ENCODE measurements at regions not wholly inside any gene's neighbourhood (a gene's known extent, or its start where the extent isn't known, plus 50 kb on each side); places are given as distances from the start of the nearest gene placed in this dataset.

DNA sequence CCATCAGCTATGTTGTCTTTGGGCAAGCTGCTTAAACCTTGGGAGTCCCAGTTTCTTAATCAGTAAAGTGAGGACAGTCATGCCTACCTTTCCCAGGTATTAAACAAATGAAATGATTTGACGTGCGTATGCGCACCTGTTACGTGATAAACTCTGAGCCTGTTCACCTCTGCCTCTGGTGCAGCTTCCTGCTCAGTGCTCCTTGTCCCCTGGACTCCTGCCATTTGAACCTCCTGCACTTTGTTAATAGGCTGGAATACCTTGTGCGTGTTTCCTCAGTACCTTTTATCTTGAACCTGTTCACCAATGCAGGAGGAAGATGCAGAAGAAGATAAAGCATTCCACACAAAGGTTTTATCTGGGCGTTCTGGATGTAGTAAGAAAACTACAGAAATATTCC is 211.9 kb downstream of the CEP135 start:
- no peaks in the 10 kb centered on the region for H3K79me2 ChIP-seq (ENCODE audit: insufficient read depth, low read length)
- no peaks in the 10 kb centered on the region for H3K4me1 ChIP-seq (ENCODE audit: control insufficient read depth in 1 of 2, insufficient read depth in 2 of 2, low read length in 2 of 2)
- no peak overlapping the region for H3K27ac ChIP-seq (ENCODE audit: low read depth, low read length)
- no peaks in the 10 kb centered on the region for H4K20me1 ChIP-seq (ENCODE audit: insufficient read depth)
- no peak overlapping the region for H3K4me2 ChIP-seq (ENCODE audit: low read length)
- no peak overlapping the region for H3K9ac ChIP-seq (ENCODE audit: low read length)
- H3K36me3 ChIP-seq (ENCODE audit: control insufficient read depth in 1 of 2, insufficient read depth in 2 of 2, low read length in 2 of 2) = no peaks in the 10 kb centered on the region
- BruUV-seq (replicated peaks) = no TSS peak
- no peak overlapping the region for H2AFZ ChIP-seq (ENCODE audit: low read depth, low read length, poor library complexity, severe bottlenecking)
- no peaks in the 10 kb centered on the region for H3K9me2 ChIP-seq (ENCODE audit: insufficient read depth)
- intact Hi-C loops (cut with micrococcal nuclease) = no loop called here
- ATAC-seq = no peak
- ChIA-PET CTCF (interaction anchor here (1.1 kb wide), 1 partner anchor 18 kb away, joined by 3 read pairs; no protein-coding TSS in a partner anchor), RAD21 (ENCODE audit: low non-redundant PET in 1 of 2, low total read pairs in 2 of 2, uncharacterized antibody in 2 of 2, unreplicated experiment in 2 of 2) (no interaction called here), POLR2A (no interaction called here)
- no peak for DNase-seq (ENCODE audit: low read depth, low spot score)
- no peaks in the 10 kb centered on the region for H3K27me3 ChIP-seq (ENCODE audit: insufficient read depth, low read length)
- no peak overlapping the region for H3K4me3 ChIP-seq (replicated peaks in 1 of 2; ENCODE audit: low read depth in 1 of 2, low read length in 2 of 2)
- TF ChIP-seq JUND (IDR thresholded peaks at IDR 0.05) (no peak), SIN3A (IDR thresholded peaks at IDR 0.05; ENCODE audit: low read depth) (no peak), ELF1 (IDR thresholded peaks at IDR 0.05; ENCODE audit: borderline replicate concordance, low read depth) (no peak), CEBPB (IDR thresholded peaks at IDR 0.05; ENCODE audit: low read depth) (no peak)
- TF ChIP-seq, protein P1, sequence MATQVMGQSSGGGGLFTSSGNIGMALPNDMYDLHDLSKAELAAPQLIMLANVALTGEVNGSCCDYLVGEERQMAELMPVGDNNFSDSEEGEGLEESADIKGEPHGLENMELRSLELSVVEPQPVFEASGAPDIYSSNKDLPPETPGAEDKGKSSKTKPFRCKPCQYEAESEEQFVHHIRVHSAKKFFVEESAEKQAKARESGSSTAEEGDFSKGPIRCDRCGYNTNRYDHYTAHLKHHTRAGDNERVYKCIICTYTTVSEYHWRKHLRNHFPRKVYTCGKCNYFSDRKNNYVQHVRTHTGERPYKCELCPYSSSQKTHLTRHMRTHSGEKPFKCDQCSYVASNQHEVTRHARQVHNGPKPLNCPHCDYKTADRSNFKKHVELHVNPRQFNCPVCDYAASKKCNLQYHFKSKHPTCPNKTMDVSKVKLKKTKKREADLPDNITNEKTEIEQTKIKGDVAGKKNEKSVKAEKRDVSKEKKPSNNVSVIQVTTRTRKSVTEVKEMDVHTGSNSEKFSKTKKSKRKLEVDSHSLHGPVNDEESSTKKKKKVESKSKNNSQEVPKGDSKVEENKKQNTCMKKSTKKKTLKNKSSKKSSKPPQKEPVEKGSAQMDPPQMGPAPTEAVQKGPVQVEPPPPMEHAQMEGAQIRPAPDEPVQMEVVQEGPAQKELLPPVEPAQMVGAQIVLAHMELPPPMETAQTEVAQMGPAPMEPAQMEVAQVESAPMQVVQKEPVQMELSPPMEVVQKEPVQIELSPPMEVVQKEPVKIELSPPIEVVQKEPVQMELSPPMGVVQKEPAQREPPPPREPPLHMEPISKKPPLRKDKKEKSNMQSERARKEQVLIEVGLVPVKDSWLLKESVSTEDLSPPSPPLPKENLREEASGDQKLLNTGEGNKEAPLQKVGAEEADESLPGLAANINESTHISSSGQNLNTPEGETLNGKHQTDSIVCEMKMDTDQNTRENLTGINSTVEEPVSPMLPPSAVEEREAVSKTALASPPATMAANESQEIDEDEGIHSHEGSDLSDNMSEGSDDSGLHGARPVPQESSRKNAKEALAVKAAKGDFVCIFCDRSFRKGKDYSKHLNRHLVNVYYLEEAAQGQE (IDR thresholded peaks at IDR 0.05; ENCODE audit: low read depth) = no peak
- H3K9me3 ChIP-seq (ENCODE audit: control insufficient read depth in 1 of 2, insufficient read depth in 1 of 2, low read depth in 1 of 2, low read length in 2 of 2) = no peaks in the 10 kb centered on the region

DNA sequence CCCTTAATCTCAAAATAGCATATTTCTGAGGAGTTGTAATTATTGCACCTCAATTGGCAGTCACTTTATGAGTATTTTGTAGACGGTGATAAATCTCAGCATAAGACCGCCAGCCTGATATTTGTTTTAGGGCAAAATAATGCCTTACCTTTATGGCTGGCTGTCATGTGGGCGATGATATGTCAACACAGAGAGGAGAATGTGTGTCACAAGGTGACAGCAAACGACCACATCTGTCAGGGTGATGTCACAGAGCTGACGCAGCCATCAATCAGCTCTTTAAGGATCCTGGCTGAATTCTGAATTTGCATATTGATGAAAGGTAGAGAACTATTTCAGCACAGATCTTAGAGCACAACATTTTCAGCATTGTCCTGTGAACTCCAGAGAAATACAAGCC is 209.7 kb downstream of the CEP135 start:
- ATAC-seq = no peak
- no peak overlapping the region for H3K4me2 ChIP-seq (ENCODE audit: low read length)
- H3K27ac ChIP-seq (ENCODE audit: low read depth, low read length) = no peak overlapping the region
- ChIA-PET POLR2A (no interaction called here), CTCF (no interaction called here), RAD21 (ENCODE audit: low non-redundant PET in 1 of 2, low total read pairs in 2 of 2, uncharacterized antibody in 2 of 2, unreplicated experiment in 2 of 2) (no interaction called here)
- no TSS peak for BruUV-seq (replicated peaks)
- H3K79me2 ChIP-seq (ENCODE audit: insufficient read depth, low read length) = no peaks in the 10 kb centered on the region
- H3K36me3 ChIP-seq (ENCODE audit: control insufficient read depth in 1 of 2, insufficient read depth in 2 of 2, low read length in 2 of 2) = no peaks in the 10 kb centered on the region
- no peaks in the 10 kb centered on the region for H3K27me3 ChIP-seq (ENCODE audit: insufficient read depth, low read length)
- no peaks in the 10 kb centered on the region for H3K9me2 ChIP-seq (ENCODE audit: insufficient read depth)
- no peak for DNase-seq (ENCODE audit: low read depth, low spot score)
- H3K4me3 ChIP-seq (replicated peaks in 1 of 2; ENCODE audit: low read depth in 1 of 2, low read length in 2 of 2) = no peak overlapping the region
- intact Hi-C loops (cut with micrococcal nuclease) = no loop called here
- no peaks in the 10 kb centered on the region for H4K20me1 ChIP-seq (ENCODE audit: insufficient read depth)
- TF ChIP-seq EGR1 (IDR thresholded peaks at IDR 0.05; ENCODE audit: low read depth) (no peak), CBX3 (IDR thresholded peaks at IDR 0.05; ENCODE audit: low read depth) (no peak), ZNF274 (IDR thresholded peaks at IDR 0.05; ENCODE audit: low read depth, low read length) (no peak)
- no peaks in the 10 kb centered on the region for H3K4me1 ChIP-seq (ENCODE audit: control insufficient read depth in 1 of 2, insufficient read depth in 2 of 2, low read length in 2 of 2)
- H2AFZ ChIP-seq (ENCODE audit: low read depth, low read length, poor library complexity, severe bottlenecking) = no peak overlapping the region
- H3K9ac ChIP-seq (ENCODE audit: low read length) = no peak overlapping the region
- H3K9me3 ChIP-seq (ENCODE audit: control insufficient read depth in 1 of 2, insufficient read depth in 1 of 2, low read depth in 1 of 2, low read length in 2 of 2) = no peaks in the 10 kb centered on the region

Data from HCT116 (cell line).